GM12878 (cell line): ENCODE measurements at regions not wholly inside any gene's neighbourhood (a gene's known extent, or its start where the extent isn't known, plus 50 kb on each side); places are given as distances from the start of the nearest gene placed in this dataset.

Source experiments
- ATAC-seq: fragments of 200-7000 bp; cut with Tn5 transposase; 3 replicates; pipeline ENCODE4 v1.9.1; 2020; ENCODE audit warnings: mild to moderate bottlenecking, moderate library complexity
- BruUV-seq: library from RNA; stranded (reverse); fragments of 400-500 nt; replicated peaks from 2 replicates; lab custom pipeline; 2021; lab: Mats Ljungman, UMichigan
- CTCF ChIA-PET: fragments of 300-600 bp; sonication (Branson Sonifier 250); formaldehyde crosslinking; extraction: SDS; loops from one replicate; lab custom pipeline; 2021; ENCODE audit warnings: inconsistent platforms; lab: Yijun Ruan, JAX
- POLR2A ChIA-PET: fragments of 350-600 bp; formaldehyde crosslinking; extraction: SDS; loops from one replicate; lab custom pipeline; 2021; ENCODE audit warnings: inconsistent platforms; lab: Charles Lee
- RAD21 ChIA-PET: fragments of 300-600 bp; sonication (Branson Sonifier 250); formaldehyde crosslinking; loops from one replicate; lab custom pipeline; 2023; ENCODE audit warnings: antibody characterized with exemption; ENCODE audit not compliant: unreplicated experiment; lab: Charles Lee
- SMC1A ChIA-PET: fragments of 300-600 bp; sonication (Branson Sonifier 250); formaldehyde crosslinking; loops from one replicate; lab custom pipeline; 2023; ENCODE audit not compliant: unreplicated experiment, uncharacterized antibody; lab: Charles Lee
- DNase-seq: peaks from one replicate; pipeline ENCODE4 v3.0.0-alpha.2; 2011; ENCODE audit warnings: low read depth, low spot score
- FAIRE-seq: peaks from 3 replicates; lab custom pipeline; 2011; peaks lifted over from hg19 to GRCh38; lab: Jason Lieb, UNC
- H2AFZ ChIP-seq: 2 replicates; pipeline ENCODE4 v1.6.0; 2011; ENCODE audit warnings: low read depth, low read length, control low read depth; ENCODE audit not compliant: control insufficient read depth
- H3K27ac ChIP-seq: 2 replicates; pipeline ENCODE4 v1.5.1; 2011; ENCODE audit warnings: control low read depth; ENCODE audit not compliant: control insufficient read depth, insufficient read depth
- H3K27me3 ChIP-seq, 2 experiments: replicated peaks in 1 of 2; 2 replicates each; pipeline versions ENCODE4 v1.6.0 to v1.6.1; 2011; ENCODE audit warnings: low read length in 1 of 2; ENCODE audit not compliant: control insufficient read depth in 2 of 2, insufficient read depth in 2 of 2
- H3K36me3 ChIP-seq, 2 experiments: 2 replicates each; pipeline ENCODE4 v1.5.1; 2011; ENCODE audit warnings: low read length in 1 of 2; ENCODE audit not compliant: control insufficient read depth in 2 of 2, insufficient read depth in 2 of 2
- H3K4me1 ChIP-seq: 2 replicates; pipeline ENCODE4 v1.6.1; 2011; ENCODE audit warnings: mild to moderate bottlenecking, low read length, moderate library complexity, mixed read lengths; ENCODE audit not compliant: control insufficient read depth, insufficient read depth
- H3K4me2 ChIP-seq: 2 replicates; pipeline ENCODE4 v1.6.0; 2011; ENCODE audit warnings: control low read depth; ENCODE audit not compliant: control insufficient read depth, insufficient read depth
- H3K4me3 ChIP-seq: fragments of 200-600 bp; sonication (generic); 2 replicates; pipeline ENCODE4 v1.5.1; 2016
- H3K79me2 ChIP-seq: 2 replicates; pipeline ENCODE4 v1.6.0; 2011; ENCODE audit warnings: low read length; ENCODE audit not compliant: control insufficient read depth, insufficient read depth
- H3K9ac ChIP-seq: 2 replicates; pipeline ENCODE4 v1.8.0; 2011; ENCODE audit warnings: low read length, control low read depth, mixed read lengths; ENCODE audit not compliant: control insufficient read depth, insufficient read depth
- H3K9me3 ChIP-seq: replicated peaks from 3 replicates; pipeline ENCODE4 v1.5.1; 2011; ENCODE audit warnings: mild to moderate bottlenecking, low read length; ENCODE audit not compliant: control insufficient read depth, insufficient read depth
- H4K20me1 ChIP-seq: 2 replicates; pipeline ENCODE4 v1.6.0; 2011; ENCODE audit not compliant: control insufficient read depth, insufficient read depth
- CBX3 ChIP-seq: fragments of 200-600 bp; sonication (generic); IDR thresholded peaks from 2 replicates; pipeline ENCODE4 v1.6.1; 2016; ENCODE audit warnings: low read depth, borderline replicate concordance
- CEBPB ChIP-seq, 2 experiments: fragments of 150-350 bp in 1 of 2; IDR thresholded peaks; 2 replicates each; pipeline ENCODE4 v1.6.1; 2012 to 2014; ENCODE audit warnings: low read depth in 2 of 2, low read length in 2 of 2, borderline replicate concordance in 1 of 2, inconsistent platforms in 1 of 2
- CREM ChIP-seq: IDR thresholded peaks from 2 replicates; pipeline ENCODE4 v1.6.1; 2014; ENCODE audit warnings: antibody characterized with exemption, low read depth
- EZH2 ChIP-seq: IDR thresholded peaks from 2 replicates; pipeline ENCODE4 v1.6.1; 2012; ENCODE audit warnings: low read depth, mild to moderate bottlenecking, control low read depth, inconsistent platforms, low read length, borderline replicate concordance; ENCODE audit not compliant: control insufficient read depth
- KDM1A ChIP-seq: fragments of 200-600 bp; sonication (generic); IDR thresholded peaks from 2 replicates; pipeline ENCODE4 v1.6.1; 2016; ENCODE audit warnings: borderline replicate concordance
- MAX ChIP-seq: IDR thresholded peaks from 2 replicates; pipeline ENCODE4 v1.6.1; 2012; ENCODE audit warnings: low read depth, low read length, improper control_type of control experiment
- MYB ChIP-seq: fragments of 150-350 bp; IDR thresholded peaks from 2 replicates; pipeline ENCODE4 v1.6.1; 2014; ENCODE audit warnings: mild to moderate bottlenecking, low read depth, low read length, borderline replicate concordance
- NR2C1 ChIP-seq: fragments of 450-650 bp; IDR thresholded peaks from 2 replicates; pipeline ENCODE4 v1.6.1; 2017; ENCODE audit warnings: antibody characterized with exemption, mild to moderate bottlenecking, moderate library complexity
- PRDM15 ChIP-seq: fragments of 450-650 bp; formaldehyde crosslinking; IDR thresholded peaks from 2 replicates; pipeline ENCODE4 v1.4.0; 2020; ENCODE audit warnings: mild to moderate bottlenecking, moderate library complexity
- SMC3 ChIP-seq: IDR thresholded peaks from 2 replicates; pipeline ENCODE4 v1.6.1; 2011; ENCODE audit warnings: low read length, improper control_type of control experiment, borderline replicate concordance
- SREBF1 ChIP-seq: IDR thresholded peaks from 2 replicates; pipeline ENCODE4 v1.6.1; 2012; ENCODE audit warnings: mild to moderate bottlenecking, low read length
- SUPT20H ChIP-seq: IDR thresholded peaks from 2 replicates; pipeline ENCODE4 v1.6.1; 2011; ENCODE audit warnings: low read depth, mild to moderate bottlenecking, low read length, moderate library complexity, borderline replicate concordance; ENCODE audit not compliant: control insufficient read depth
- TCF7 ChIP-seq: IDR thresholded peaks from 2 replicates; pipeline ENCODE4 v1.6.1; 2014; ENCODE audit warnings: antibody characterized with exemption, borderline replicate concordance
- WRNIP1 ChIP-seq: IDR thresholded peaks from 2 replicates; pipeline ENCODE4 v1.6.1; 2011; ENCODE audit warnings: low read depth, low read length, improper control_type of control experiment, borderline replicate concordance
- ZBED1 ChIP-seq: IDR thresholded peaks from 2 replicates; pipeline ENCODE4 v1.6.1; 2016; ENCODE audit warnings: borderline replicate concordance
- ZNF592 ChIP-seq: fragments of 450-650 bp; IDR thresholded peaks from 2 replicates; pipeline ENCODE4 v1.6.1; 2017; ENCODE audit warnings: mild to moderate bottlenecking, moderate library complexity
- WGBS: methylation state at CpG from one replicate; pipeline ENCODE4 v1.1.6; 2016; ENCODE audit warnings: low lambda C conversion rate; ENCODE audit not compliant: insufficient replicate concordance, insufficient coverage; ENCODE audit errors: missing lambda C conversion rate; 5-methylcytosine and 5-hydroxymethylcytosine counted together
- in situ Hi-C: fragments of 300-500 bp; cut with MboI; formaldehyde crosslinking; loops from 9 replicates; pipeline ENCODE4 v1.14.3; 2018; ENCODE audit warnings: mixed read lengths
- intact Hi-C: fragments of 100-400 bp; cut with micrococcal nuclease; formaldehyde crosslinking; loops from one replicate; pipeline ENCODE4 v1.14.2; 2022; ENCODE audit not compliant: unreplicated experiment

GRCh38 chr5:6218116-6218515 is 160.2 kb downstream of the MED10 start (continued):
- TF ChIP-seq PRDM15: no peak

- Histone ChIP-seq H4K20me1 (no peaks in the 10 kb centered on the region), H3K9me3 (peaks cover 5% of the 10 kb centered on the region; the same call in 2 of the 3 replicates), H3K27me3 (no peaks in the 10 kb centered on the region; a peak in 1 of 4 replicates), H3K4me1 (no peaks in the 10 kb centered on the region), H3K4me3 (no peak overlapping the region), H3K36me3 (no peaks in the 10 kb centered on the region), H2AFZ (no peak overlapping the region), H3K27ac (no peak overlapping the region), H3K79me2 (no peaks in the 10 kb centered on the region), H3K4me2 (no peak overlapping the region), H3K9ac (no peak overlapping the region)
- ChIA-PET SMC1A (interaction anchor here (0.8 to 1.5 kb wide), 2 partner anchors 10 to 15 kb away, joined by 3 to 4 read pairs; no protein-coding TSS in a partner anchor), POLR2A (no interaction called here), RAD21 (no interaction called here), CTCF (no interaction called here)
- no peak for DNase-seq
- WGBS: 72% methylated on average over 9 of the region's 9 CpGs
- no peak for ATAC-seq
- BruUV-seq: no TSS peak
- in situ Hi-C loops: no loop called here
- no peak for TF ChIP-seq ZBED1
- TF ChIP-seq KDM1A: no peak
- TF ChIP-seq EZH2: no peak
- no peak for TF ChIP-seq MAX
- no peak for TF ChIP-seq SUPT20H
- TF ChIP-seq MYB: no peak
- TF ChIP-seq ZNF592: no peak
- TF ChIP-seq CEBPB (IDR thresholded peaks at IDR 0.05; ENCODE audit: borderline replicate concordance in 1 of 2, low read depth in 2 of 2, low read length in 2 of 2): no peak
- no peak for TF ChIP-seq TCF7
- no peak for TF ChIP-seq CREM
- TF ChIP-seq NR2C1: no peak
- TF ChIP-seq WRNIP1: no peak
- TF ChIP-seq CBX3: no peak
- no peak for TF ChIP-seq SMC3
- TF ChIP-seq SREBF1: no peak
- intact Hi-C loops: no loop called here
- no peak for FAIRE-seq
Observed at GRCh38 chr5:6216471-6217075, 161.8 kb downstream of the MED10 start.
